Suprapubic skin (tissue), 4 donors: ENCODE measurements at regions not wholly inside any gene's neighbourhood (a gene's known extent, or its start where the extent isn't known, plus 50 kb on each side); places are given as distances from the start of the nearest gene placed in this dataset.

Source experiments
- POLR2A ChIP-seq, 2 donors: fragments of 450-650 bp; IDR thresholded peaks; one replicate each; pipeline ENCODE4 v1.6.1; 2017; ENCODE audit warnings: antibody characterized with exemption in 2 of 2, mild to moderate bottlenecking in 2 of 2, moderate library complexity in 2 of 2
- POLR2AphosphoS5 ChIP-seq, 3 donors: sonication (generic); formaldehyde crosslinking; IDR thresholded peaks; one replicate each; pipeline ENCODE4 v1.6.1; 2017; ENCODE audit warnings: antibody characterized with exemption in 3 of 3
- TF ChIP-seq, protein P1 (sequence below), 2 donors: fragments of 200-600 bp in 1 of 2; fragments of 450-650 bp in 1 of 2; sonication (generic) in 1 of 2; IDR thresholded peaks; one replicate each; pipeline ENCODE4 v1.5.1; 2016 to 2019; ENCODE audit warnings: antibody characterized with exemption in 2 of 2, mild to moderate bottlenecking in 1 of 2, moderate library complexity in 1 of 2

DNA sequence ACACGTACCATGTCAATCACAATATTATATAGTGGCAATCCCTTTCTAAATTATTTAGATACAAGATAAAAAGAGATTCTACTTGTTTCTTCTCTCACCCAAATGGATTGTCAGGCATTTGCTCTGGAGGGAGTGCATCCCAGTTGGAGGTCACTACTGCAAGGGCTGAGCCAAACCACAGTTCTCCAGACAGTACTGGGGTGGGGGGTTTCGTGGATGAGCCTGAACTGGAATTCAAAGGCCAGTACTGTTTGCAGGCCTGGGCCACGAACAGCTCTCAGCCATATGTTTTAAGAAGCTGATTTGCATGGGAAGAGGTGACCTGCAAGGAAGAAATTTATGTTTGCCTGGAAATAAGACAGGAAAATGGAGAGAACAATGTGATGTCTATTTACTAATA lies 314.9 kb downstream of the PMP22 start:
- TF ChIP-seq, protein P1, sequence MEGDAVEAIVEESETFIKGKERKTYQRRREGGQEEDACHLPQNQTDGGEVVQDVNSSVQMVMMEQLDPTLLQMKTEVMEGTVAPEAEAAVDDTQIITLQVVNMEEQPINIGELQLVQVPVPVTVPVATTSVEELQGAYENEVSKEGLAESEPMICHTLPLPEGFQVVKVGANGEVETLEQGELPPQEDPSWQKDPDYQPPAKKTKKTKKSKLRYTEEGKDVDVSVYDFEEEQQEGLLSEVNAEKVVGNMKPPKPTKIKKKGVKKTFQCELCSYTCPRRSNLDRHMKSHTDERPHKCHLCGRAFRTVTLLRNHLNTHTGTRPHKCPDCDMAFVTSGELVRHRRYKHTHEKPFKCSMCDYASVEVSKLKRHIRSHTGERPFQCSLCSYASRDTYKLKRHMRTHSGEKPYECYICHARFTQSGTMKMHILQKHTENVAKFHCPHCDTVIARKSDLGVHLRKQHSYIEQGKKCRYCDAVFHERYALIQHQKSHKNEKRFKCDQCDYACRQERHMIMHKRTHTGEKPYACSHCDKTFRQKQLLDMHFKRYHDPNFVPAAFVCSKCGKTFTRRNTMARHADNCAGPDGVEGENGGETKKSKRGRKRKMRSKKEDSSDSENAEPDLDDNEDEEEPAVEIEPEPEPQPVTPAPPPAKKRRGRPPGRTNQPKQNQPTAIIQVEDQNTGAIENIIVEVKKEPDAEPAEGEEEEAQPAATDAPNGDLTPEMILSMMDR (IDR thresholded peaks at IDR 0.05) = no peak
- TF ChIP-seq POLR2A (IDR thresholded peaks at IDR 0.05) (no peak), POLR2AphosphoS5 (IDR thresholded peaks at IDR 0.05) (no peak)
